Omental fat pad (tissue), 3 donors: ENCODE measurements at regions not wholly inside any gene's neighbourhood (a gene's known extent, or its start where the extent isn't known, plus 50 kb on each side); places are given as distances from the start of the nearest gene placed in this dataset.

Experiments used
- ATAC-seq: fragments of 150-250 bp; one replicate; pipeline ENCODE4 v1.9.1; 2016; ENCODE audit warnings: mild to moderate bottlenecking, moderate library complexity; ENCODE audit not compliant: low FRiP score
- DNase-seq: peaks from one replicate; pipeline ENCODE4 v3.0.0-alpha.2; 2019; ENCODE audit warnings: low spot score
- TF ChIP-seq, protein P1 (sequence below), 3 donors: fragments of 450-650 bp; IDR thresholded peaks; one replicate each; pipeline ENCODE4 v1.5.1; 2016 to 2017; ENCODE audit warnings: antibody characterized with exemption in 3 of 3, mild to moderate bottlenecking in 3 of 3, moderate library complexity in 2 of 3

GRCh38 chr2:6704077-6704476 lies 161.6 kb downstream of the CMPK2 start:
- DNase-seq (no peak), ATAC-seq (no peak)
- TF ChIP-seq, protein P1, sequence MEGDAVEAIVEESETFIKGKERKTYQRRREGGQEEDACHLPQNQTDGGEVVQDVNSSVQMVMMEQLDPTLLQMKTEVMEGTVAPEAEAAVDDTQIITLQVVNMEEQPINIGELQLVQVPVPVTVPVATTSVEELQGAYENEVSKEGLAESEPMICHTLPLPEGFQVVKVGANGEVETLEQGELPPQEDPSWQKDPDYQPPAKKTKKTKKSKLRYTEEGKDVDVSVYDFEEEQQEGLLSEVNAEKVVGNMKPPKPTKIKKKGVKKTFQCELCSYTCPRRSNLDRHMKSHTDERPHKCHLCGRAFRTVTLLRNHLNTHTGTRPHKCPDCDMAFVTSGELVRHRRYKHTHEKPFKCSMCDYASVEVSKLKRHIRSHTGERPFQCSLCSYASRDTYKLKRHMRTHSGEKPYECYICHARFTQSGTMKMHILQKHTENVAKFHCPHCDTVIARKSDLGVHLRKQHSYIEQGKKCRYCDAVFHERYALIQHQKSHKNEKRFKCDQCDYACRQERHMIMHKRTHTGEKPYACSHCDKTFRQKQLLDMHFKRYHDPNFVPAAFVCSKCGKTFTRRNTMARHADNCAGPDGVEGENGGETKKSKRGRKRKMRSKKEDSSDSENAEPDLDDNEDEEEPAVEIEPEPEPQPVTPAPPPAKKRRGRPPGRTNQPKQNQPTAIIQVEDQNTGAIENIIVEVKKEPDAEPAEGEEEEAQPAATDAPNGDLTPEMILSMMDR (IDR thresholded peaks at IDR 0.05) = no peak

DNA sequence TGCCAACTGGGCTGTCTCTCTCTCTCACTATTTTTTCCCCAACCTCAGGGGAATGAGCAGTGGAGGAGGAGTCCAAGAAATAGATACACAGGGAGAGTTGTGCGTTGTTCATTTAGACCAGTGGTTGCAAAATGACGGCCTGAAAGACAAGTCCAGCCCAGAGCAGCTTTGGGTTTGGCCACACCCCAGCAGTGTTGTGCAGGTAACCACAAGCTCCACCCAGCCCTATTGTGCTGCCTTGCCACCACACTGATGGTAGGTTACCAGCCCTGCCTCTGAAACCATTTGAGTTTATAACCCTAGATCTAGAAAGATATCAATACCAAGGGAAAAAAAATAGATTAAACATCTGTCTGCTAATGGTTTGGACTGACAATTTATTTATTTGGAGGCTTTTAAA lies 144.3 kb downstream of the CMPK2 start:
- ATAC-seq (no peak), DNase-seq (no peak)
- TF ChIP-seq, protein P1 (IDR thresholded peaks at IDR 0.05) = no peak

GRCh38 chr2:6722574-6722973 lies 143.1 kb downstream of the CMPK2 start:
- TF ChIP-seq, protein P1 (IDR thresholded peaks at IDR 0.05) = no peak
- no peak for DNase-seq
- no peak for ATAC-seq

DNA sequence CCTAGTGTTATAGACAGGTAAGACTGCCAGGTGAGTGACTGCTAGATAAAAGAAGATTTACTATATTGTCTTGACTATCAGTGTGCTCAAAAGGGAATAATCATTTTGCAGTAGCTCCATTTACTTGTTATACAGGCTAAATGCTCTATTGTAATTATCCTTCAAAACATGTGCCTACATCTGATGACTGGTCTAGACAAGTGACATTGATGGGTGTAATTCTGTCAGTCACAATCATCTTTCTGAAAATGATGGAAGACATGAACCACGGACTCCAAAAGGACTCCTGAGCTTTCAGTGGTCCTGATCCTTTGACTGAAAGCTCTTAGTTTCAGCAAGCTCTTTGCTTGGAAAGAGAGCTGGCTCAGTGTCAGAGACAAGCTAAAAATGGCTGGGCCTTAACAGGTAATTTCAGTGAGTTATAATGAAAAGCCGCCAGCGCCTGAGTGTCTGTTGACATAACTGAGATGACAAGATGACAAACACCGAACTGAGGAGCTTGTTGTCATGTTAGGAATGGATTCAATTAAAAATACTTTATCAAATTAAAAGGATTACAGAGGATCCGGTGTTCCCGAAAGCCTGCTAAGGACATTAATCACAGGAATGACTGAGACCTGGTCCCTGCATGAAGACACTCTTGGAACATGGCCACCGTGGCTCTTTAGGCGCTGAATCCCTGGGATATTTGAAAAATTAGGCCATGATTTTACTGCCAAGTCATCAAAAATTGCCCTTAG lies 141.7 kb downstream of the CMPK2 start:
- TF ChIP-seq, protein P1 (IDR thresholded peaks at IDR 0.05) = no peak
- no peak for DNase-seq
- ATAC-seq = no peak

DNA sequence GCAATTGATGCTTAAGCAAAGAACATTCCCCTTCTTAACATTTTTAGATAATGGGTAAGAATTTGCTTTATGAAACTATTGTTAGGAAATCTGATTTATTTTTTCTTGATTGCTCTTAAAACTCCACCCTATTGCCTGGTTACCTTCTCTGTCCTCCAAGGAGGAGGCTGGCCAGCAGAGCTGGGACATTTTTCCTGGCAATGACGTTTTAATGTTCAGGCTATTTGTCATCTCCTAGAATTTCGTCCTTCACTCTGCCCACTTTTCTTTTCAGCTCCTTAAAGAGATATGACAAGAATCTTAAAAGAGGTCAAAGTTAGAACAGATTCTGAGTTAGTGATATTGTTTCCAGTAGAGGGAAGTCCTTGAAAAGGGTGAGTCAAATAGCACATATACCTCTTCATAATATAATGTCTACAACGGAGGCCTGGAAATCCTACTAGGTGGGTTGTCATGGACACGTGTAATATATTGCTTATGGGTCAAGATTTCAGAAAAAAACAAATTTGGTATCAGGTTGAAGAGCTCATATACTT lies 141.0 kb downstream of the CMPK2 start:
- DNase-seq (no peak), ATAC-seq (no peak)
- TF ChIP-seq, protein P1 (IDR thresholded peaks at IDR 0.05) = no peak

GRCh38 chr2:6728156-6728555 lies 137.6 kb downstream of the CMPK2 start:
- ATAC-seq = no peak
- DNase-seq = no peak
- TF ChIP-seq, protein P1 (IDR thresholded peaks at IDR 0.05) = no peak

GRCh38 chr2:6730003-6730402 lies 135.7 kb downstream of the CMPK2 start:
- DNase-seq (no peak), ATAC-seq (no peak)
- TF ChIP-seq, protein P1 (IDR thresholded peaks at IDR 0.05) = no peak
